Thoracic aorta (tissue), 2 donors: ENCODE measurements at regions not wholly inside any gene's neighbourhood (a gene's known extent, or its start where the extent isn't known, plus 50 kb on each side); places are given as distances from the start of the nearest gene placed in this dataset.

ENCODE experiments used
- ATAC-seq: fragments of 150-250 bp; one replicate; pipeline ENCODE4 v1.8.0; 2017; ENCODE audit warnings: low read depth; ENCODE audit not compliant: insufficient number of reproducible peaks, low FRiP score
- DNase-seq: peaks from one replicate; pipeline ENCODE4 v3.0.0-alpha.2; 2020; ENCODE audit warnings: low spot score
- H3K27ac ChIP-seq, 2 donors: fragments of 200-600 bp; sonication (generic); 1 replicate in 1 of 2; 2 replicates in 1 of 2; pipeline ENCODE4 v1.5.1; 2016; ENCODE audit warnings: mild to moderate bottlenecking in 2 of 2, moderate library complexity in 2 of 2
- H3K27me3 ChIP-seq: fragments of 200-600 bp; sonication (generic); replicated peaks from 2 replicates; pipeline ENCODE4 v1.6.0; 2016; ENCODE audit warnings: mild to moderate bottlenecking; ENCODE audit not compliant: insufficient read depth
- H3K36me3 ChIP-seq: fragments of 200-600 bp; sonication (generic); one replicate; pipeline ENCODE4 v1.5.1; 2016
- H3K4me1 ChIP-seq, 2 donors: fragments of 200-600 bp; sonication (generic); 1 replicate in 1 of 2; 2 replicates in 1 of 2; pipeline versions ENCODE4 v1.5.1 to v1.6.0; 2016; ENCODE audit warnings: low read depth in 2 of 2, mild to moderate bottlenecking in 1 of 2; ENCODE audit not compliant: control insufficient read depth in 1 of 2
- H3K4me3 ChIP-seq: fragments of 200-600 bp; sonication (generic); 2 replicates; pipeline ENCODE4 v1.5.1; 2016; ENCODE audit warnings: mild to moderate bottlenecking
- H3K9me3 ChIP-seq: fragments of 200-600 bp; sonication (generic); 2 replicates; pipeline ENCODE4 v1.5.1; 2016
- CTCF ChIP-seq: fragments of 200-600 bp; sonication (generic); IDR thresholded peaks from one replicate; pipeline ENCODE4 v1.5.1; 2019; ENCODE audit warnings: antibody characterized with exemption

GRCh38 chr9:8254541-8254940 is 455.0 kb upstream of the DMAC1 start:
- DNase-seq (no peak), ATAC-seq (no peak)
- no peaks in the 10 kb centered on the region for H3K27me3 ChIP-seq
- no peak overlapping the region for H3K4me3 ChIP-seq
- H3K36me3 ChIP-seq, result no peaks in the 10 kb centered on the region
- TF ChIP-seq CTCF, result no peak
- H3K4me1 ChIP-seq, result no peaks in the 10 kb centered on the region
- H3K27ac ChIP-seq, result no peak overlapping the region
- H3K9me3 ChIP-seq, result no peaks in the 10 kb centered on the region

GRCh38 chr9:8252445-8252844 is 452.9 kb upstream of the DMAC1 start:
- TF ChIP-seq CTCF, result no peak
- H3K9me3 ChIP-seq, result no peaks in the 10 kb centered on the region
- H3K36me3 ChIP-seq, result no peaks in the 10 kb centered on the region
- ATAC-seq, result no peak
- DNase-seq, result no peak
- H3K27me3 ChIP-seq, result no peaks in the 10 kb centered on the region
- no peaks in the 10 kb centered on the region for H3K4me1 ChIP-seq
- no peak overlapping the region for H3K27ac ChIP-seq
- no peak overlapping the region for H3K4me3 ChIP-seq

- no peaks in the 10 kb centered on the region for H3K27me3 ChIP-seq
- no peak overlapping the region for H3K4me3 ChIP-seq
- TF ChIP-seq CTCF, result no peak
- H3K36me3 ChIP-seq, result no peaks in the 10 kb centered on the region
- no peak for DNase-seq
- H3K27ac ChIP-seq, result no peak overlapping the region
- H3K9me3 ChIP-seq, result no peaks in the 10 kb centered on the region
- H3K4me1 ChIP-seq, result no peaks in the 10 kb centered on the region
- no peak for ATAC-seq
Measured at GRCh38 chr9:8251566-8251965, 452.0 kb upstream of the DMAC1 start.

- no peak for ATAC-seq
Measured at GRCh38 chr9:8244505-8245092, 445.0 kb upstream of the DMAC1 start.

GRCh38 chr9:8241201-8241600 is 441.6 kb upstream of the DMAC1 start:
- Histone ChIP-seq H3K9me3 (no peaks in the 10 kb centered on the region), H3K36me3 (no peaks in the 10 kb centered on the region), H3K27ac (no peak overlapping the region), H3K4me3 (no peak overlapping the region), H3K27me3 (no peaks in the 10 kb centered on the region), H3K4me1 (peaks cover 0 to 5% of the 10 kb centered on the region in 2 donors)
- no peak for DNase-seq
- TF ChIP-seq CTCF, result no peak
- ATAC-seq, result no peak

More at GRCh38 chr9:8244505-8245092, 445.0 kb upstream of the DMAC1 start:
- Histone ChIP-seq H3K4me3 (no peak overlapping the region), H3K36me3 (no peaks in the 10 kb centered on the region), H3K27me3 (no peaks in the 10 kb centered on the region), H3K27ac (no peak overlapping the region), H3K9me3 (no peaks in the 10 kb centered on the region), H3K4me1 (peaks cover 0 to 5% of the 10 kb centered on the region in 2 donors)
- no peak for TF ChIP-seq CTCF
- no peak for DNase-seq
